CD4-positive, alpha-beta T cell treated with Interleukin-15 for 1 hour (primary cell): ENCODE measurements at regions not wholly inside any gene's neighbourhood (a gene's known extent, or its start where the extent isn't known, plus 50 kb on each side); places are given as distances from the start of the nearest gene placed in this dataset.
"Not testable (repeated sequence)": the region's sequence is repeated elsewhere in the genome, so short reads cannot be mapped to it uniquely, and the experiment has no call there.

Experiments used
- DNase-seq: peaks from one replicate; pipeline ENCODE4 v3.0.0-alpha.2; 2020

DNA sequence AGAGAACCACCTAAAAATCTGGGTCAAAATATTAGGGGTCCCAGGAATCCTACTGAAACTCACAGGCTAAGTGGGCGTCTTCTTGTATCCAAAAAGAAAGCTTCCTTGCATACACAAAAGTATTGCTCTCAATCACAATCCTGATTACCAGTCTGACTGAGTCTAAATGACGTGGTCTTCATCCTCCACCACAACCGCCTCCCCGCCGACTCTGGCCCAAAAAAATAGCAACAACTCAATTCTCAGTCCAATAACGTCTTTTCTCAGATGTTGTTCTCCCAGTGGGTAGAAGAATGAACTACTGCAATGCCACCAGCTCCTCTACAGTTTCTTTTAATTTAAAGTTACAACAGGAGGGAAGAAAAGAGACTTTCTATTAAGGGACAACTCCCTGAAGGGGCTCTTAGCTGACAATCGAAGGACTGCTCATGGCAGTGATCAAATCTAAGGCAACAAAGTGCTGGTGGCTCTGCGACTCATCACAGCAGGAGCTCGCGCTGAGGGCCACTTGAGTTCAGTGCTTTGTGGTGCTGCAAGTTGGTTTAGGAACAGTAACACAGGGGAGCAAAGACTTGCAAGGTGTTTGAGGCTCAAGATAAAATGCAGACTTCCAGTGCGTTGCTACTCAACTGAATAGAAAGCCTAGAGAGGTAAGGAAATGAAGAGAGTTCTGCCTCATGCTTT is 394.1 kb downstream of the BCAT1 start:
- no peak for DNase-seq

DNA sequence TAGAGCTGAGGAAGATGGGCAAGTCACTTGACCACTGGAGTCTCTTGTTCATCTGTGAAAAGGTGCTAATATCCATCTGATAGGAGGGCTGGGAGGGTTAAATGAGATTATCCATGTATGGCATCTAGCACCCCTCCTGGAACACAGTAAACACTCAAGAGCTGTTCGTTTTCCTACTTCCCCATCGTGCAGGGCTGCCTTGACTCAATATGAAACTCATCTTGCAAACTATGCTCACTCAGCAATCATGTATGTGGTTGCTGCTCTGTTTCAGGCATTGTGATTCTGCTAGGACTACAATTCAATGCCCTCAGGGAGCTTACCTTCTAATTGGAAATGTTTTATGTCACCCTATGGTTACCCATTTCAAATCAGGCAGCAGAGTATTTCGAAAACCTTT is 395.6 kb downstream of the BCAT1 start:
- DNase-seq = no peak

DNA sequence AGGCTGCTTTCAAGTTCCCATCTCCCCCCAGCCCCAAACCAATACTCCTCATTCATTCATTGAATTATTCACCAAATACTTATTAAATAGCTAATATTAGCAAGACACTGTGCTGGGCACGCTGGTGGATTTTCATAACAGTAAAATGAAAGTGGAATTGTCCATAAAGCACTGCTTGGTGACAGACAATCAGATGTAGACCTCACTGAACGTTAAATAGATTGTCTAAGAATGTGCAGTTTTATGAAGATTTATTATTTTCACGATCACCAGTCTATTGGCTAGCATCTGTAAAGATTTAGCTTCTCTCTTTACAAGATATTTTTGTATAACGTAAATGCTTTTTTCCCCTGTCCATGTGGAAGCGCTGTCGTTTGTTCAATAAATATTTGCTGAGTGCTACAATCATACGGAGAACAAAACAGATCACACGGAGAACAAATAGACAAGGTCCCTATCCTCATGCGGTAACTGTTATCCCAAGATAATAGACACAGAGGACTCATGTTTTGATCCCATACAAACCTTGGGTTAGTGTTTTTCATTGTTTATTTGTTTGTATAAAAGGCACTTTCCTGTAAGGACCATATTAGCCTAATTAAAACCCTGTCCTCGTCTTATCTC is 397.6 kb downstream of the BCAT1 start:
- DNase-seq = no peak

DNA sequence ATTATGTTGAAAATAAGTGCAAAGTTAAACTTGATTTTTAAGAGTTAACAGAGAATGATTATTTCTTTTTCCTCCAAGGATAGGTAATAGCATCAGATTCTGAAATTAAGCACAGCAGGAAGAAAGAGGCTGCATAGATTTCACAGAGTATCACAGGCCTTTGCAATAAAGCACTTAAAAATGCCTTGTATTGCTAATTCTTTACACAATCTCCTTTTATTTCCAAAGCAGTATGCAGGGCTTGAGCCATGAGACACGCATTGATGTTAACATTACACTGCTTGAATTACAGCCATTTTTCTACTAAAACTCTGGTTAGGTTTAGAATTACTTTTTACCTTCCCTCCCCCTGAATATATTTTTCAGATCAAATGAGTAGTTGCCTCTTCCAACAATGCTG is 398.3 kb downstream of the BCAT1 start:
- no peak for DNase-seq

DNA sequence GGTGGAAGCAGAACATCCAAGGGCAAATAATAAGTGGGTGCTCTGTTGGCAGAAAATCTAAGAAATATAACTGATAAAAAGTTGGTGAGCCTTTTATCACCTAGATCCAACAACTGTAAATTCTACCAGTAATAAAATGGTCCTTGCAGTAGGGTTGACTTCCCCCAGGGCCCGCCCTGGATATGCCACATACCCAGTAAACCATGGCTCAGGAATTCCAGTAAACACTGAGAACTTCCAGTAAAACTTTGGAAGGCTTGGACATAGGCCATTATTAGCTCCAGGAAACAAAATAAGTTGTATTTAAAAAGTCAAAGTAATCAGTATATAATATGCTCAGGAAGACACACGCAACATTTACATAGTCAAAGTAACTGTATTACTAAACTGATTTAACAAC is 402.2 kb downstream of the BCAT1 start:
- DNase-seq = no peak

DNA sequence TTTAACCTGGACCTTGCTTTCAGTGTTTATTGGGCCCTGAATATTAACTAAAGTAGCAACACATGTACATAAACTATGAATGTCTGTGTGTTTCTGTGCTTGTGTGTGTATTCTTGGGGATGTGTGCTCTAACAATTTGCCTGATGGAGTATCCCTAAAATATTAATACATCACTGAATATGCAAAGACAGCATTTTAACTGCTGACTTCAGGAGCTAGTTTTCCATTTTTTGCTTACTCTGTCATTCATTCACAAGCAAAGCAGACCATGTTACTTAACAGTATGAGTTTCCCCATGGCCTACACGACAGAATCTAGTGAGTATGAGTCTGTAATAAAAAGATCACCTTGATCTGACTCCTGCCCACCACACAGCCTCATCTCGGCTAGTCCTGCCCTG is 402.8 kb downstream of the BCAT1 start:
- no peak for DNase-seq

DNA sequence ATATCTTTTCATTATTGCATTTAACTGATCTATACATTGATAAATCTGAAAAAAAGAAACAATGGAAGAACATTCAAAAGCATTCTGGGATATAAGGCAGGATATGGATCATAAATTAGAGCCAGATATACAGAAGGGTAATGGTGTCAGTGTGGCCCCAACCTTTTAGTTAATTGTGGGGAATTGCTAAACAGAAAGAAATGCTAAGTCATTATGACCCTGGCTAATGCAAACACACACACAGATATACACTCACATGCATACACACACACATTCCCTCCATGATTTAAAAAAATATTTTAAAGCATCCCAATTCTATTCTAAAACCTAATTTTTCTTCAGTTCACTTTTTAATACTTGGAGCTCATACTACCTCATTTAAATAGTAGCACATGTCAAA is 404.5 kb downstream of the BCAT1 start:
- no peak for DNase-seq

DNA sequence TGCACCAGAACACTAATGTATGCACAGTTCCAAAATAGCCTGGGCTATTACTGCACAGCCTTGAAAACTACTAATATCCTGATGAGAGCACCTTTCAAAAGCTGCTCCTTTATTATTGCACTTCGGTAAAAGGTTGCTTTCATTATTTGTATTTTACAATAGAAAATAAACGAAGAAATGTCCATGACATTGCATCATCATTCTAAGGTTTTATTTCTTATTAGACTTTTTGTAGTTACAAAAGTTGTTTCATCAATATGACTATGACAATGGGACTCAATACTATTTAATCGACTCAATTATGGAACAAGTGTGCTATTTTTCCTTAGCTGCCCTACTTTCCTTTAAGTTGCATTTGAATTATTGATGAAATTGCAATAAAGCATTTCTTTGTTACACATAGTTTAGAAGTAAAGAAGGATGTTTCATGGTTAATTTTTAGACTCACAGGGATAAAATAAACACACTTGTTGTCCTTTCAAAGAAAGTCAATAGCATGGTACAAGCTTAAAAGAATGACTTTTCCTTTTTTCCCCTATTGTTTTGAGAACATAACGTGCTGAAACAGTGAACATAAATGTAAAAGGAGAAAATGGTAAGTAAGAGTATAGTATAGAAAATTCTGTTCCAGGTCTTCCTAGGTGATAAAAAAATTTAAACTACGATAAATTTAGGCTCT is 407.6 kb downstream of the BCAT1 start:
- DNase-seq = no peak

DNA sequence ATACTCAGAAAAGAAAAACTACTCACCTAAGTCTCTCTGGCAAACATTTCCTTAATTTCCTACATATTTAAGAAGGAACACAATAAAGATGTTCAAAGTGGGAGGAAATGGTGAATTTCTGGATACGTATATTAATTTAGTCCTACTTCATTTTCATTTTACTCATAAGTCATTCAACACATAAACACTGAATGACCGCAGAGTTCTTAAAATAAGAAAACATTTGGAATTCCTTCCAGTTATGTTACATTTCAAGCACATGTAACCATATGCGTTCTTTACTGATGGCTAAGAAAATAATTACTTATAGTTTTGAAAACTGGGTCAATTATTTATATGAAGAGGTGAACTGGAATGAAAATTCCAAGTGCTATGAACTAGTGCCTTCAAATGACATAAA is 409.3 kb downstream of the BCAT1 start:
- DNase-seq = no peak

DNA sequence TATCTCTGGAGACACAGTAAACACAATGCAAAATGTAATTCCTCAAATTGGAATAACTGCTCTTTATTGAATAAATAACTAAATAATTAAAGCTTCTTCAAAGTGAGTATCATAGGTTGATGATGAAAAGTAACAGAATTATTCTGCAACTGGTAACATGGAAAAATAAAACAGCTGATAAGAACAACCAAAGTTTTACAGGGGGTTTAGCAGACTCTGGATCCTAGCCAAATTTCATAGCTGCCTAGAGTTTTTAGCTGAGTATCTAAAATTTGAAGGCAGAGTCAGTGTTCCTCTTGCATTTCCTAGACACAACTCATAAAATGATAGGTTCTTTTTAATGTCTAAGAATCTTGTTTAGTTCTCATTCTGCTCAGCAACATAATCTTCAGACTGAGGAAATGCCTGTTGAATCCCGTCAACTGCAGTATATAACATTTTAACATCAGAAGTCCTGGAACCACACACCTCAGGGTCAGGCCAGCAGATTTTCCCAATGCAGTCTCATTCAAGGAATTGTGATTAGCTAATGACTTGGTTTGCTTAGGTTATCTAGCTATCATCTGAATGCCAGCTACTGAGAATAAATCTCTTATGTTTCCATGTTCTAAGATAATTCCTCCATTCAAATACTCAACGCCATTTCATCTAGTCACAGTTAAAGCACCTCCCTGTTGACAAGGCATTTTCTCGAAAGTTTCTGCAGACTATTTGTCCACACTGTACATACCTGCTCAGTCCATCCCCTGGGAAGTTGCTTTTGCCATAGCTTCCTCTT is 411.6 kb downstream of the BCAT1 start:
- no peak for DNase-seq

DNA sequence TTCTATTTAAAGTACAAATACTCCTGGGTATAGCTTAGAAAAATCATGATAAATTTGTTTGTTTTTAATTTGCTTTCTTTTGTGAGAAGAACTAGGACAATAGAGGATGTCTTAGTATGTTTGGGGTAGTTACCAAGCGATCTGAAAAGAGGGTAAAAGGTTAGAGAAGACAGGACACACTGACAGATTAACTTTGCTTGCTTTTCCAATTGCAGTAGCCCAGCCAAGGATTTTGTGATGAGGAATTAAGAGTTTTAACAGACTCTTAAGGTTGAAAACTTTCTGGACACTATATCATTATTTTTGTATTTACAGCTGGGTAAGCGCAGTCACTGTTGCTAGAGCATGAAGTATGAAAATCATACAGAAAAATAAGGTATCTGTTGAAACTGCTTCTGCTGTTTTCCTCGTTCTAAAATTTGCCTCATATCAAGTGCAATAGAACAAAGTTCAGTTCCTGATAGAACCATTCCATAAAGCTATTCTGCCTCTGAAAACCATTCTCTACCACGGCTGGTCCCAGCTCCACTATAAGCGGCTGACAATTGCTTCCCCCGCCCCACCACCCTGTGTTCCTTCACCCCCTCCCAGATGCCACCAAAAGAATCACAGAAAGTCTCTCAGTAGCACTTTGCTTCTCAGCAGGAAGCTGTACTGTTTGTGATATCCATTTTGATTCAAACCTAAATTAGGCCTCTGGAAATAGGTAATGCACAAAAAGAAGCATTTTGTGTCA is 413.4 kb downstream of the BCAT1 start:
- DNase-seq = no peak

DNA sequence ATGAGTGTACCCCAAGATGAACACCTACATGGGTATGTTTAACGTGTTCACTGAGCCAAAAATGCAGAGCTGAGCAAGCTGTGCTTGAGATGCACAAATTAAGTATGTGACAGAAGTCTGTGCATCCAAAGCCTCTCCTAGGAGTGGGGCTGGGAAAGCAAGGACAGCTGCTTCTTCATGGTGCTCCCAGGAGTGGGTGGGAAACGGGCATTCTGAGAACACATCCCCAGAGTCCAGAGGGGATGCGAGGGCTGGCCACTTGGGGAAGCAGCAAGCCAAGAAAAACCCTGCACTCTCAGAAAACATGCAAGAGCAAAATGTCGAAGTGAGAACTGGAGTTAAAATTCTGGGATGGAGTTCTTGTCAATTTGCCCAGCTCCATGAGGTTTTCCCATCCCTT is 414.3 kb downstream of the BCAT1 start:
- no peak for DNase-seq

DNA sequence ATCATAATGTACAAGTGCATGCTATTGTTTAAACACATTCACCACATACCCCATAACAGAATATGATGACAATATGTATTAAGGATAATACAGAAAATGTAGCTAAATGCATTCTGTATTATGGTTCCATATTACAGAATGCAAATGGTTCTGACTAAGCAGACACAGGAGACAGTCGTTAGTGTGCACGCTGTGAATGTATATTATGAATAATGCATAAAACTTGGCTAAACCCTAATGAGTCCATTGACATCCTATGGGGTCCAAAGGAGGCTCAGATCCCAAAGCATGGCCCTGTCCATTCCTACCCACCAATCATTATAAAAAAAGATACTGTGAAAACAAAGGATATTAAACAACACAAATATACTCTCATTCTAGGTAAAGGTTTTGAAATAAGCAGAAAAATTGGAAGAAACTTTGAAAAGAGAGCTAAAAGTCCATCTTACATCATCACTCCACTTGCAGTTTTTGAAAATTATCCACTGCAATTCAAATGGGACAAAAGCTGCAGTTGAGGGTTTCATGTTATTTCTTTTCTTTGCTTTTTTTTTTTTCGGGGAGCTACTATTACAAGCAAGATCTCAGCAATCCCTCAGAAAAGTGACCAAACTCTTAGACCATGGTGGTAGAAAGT is 415.1 kb downstream of the BCAT1 start:
- DNase-seq = no peak

DNA sequence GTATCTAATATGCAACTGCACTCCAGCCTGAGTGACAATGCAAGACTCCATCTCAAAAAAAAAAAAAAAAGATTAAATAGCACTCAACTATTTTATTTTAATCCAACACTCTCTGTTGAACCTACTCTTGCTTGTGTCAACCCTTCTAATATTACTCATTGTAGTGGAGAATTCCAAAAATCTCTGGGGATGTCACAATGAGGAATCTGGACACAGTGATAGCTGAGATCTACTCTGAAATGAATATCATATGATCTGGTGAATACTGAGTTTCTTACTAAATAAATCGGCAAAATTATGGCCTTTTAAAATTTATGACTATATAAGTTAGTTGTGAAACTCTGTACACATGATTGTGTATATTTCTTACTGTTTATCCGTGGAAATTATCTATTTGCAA is 418.2 kb downstream of the BCAT1 start:
- no peak for DNase-seq

DNA sequence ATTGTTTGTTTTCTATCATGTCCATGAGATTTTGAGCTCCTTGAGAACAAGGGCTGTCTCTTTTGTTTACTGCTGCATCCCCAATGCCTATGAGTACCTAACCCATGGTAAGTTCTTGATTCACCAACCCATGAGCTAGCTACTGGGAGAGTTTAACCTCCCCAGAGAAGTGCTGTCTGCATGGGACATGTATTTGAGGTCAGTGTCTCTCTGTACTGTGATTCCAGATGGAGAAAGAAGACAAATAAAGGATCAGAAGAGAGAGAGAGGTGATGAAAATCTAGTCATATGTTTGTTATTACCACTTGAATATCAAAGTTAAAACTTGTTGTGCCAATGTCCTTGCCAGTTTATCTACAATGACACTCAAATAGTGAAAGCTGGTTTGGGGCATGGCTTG is 421.8 kb downstream of the BCAT1 start:
- DNase-seq = no peak

DNA sequence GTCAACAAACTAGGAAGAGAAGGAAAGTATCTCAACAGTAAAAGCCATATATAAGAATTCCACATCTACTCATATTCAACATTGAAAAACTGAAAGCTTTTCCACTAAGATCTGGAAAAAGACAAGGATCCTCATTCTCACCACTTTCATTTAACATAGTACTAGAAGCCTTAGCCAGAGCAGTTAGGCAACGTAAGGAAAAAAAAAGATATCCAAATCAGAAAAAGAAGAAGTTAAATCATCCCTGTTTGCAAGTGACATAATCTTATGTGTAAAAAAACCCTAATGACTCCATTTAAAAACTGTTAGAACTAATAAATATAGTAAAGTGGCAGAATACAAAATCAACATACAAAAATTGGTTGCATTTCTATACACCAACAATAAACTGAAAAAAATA is 426.2 kb downstream of the BCAT1 start:
- no peak for DNase-seq

DNA sequence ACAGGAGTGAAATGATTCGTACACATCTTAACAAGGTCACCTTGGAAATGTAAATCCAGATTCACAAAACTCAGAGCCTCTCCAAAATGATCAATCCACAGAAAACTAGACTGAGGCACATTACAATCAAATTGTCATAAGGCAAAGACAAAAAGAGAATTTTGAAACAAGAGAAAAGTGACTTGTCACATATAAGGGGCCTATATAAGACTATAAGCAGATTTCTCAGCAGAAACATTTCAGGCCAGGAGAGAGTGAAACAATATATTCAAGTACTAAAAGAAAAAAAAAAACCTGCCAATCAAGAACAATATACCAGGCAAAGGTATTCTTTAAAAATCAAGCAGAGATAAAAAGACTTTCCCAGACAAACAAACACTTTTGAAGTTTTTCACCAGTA is 429.1 kb downstream of the BCAT1 start:
- DNase-seq = no peak

DNA sequence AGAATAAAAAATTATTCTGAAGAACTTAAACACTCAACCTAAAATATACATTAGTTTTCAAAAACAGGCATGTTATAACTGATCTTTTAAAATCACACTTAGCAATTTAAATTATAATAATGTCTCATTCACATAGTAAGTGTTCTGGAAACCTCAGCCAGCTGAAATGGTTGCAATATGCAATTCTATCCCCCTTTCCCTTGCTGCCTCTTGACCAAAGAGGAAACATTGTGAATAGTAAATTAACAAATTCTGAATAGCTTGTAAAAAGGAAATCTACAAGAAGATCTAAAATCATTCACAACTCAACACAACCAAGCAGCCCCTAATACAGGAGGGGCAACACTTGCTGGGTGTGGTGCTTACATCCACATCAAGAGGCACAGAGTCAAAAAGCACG is 431.9 kb downstream of the BCAT1 start:
- DNase-seq = no peak

DNA sequence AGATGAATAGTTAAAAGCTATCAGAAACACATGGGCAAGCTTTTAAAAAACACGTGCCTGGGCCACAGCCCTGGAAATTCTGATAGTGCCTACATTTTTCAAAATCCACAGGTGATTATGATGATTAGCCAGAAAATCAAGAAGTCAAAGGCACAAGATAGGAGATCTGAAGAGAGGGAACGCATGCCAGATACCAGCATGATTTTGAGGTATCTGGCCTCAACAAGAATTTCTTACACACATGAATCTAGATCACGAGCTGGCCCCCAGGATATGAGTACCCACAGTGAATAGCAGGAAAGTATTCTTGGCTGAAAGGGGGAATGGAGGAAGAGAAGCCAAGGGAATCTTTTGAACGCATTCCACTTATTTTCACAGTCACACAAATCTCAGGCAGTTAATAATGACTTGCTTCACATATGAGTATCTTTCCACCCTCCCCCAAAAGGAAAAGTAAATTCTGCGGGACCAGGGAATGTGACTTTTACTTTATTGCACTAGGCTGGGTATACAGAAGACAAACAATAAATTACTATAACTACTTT is 438.2 kb downstream of the BCAT1 start:
- DNase-seq = no peak

DNA sequence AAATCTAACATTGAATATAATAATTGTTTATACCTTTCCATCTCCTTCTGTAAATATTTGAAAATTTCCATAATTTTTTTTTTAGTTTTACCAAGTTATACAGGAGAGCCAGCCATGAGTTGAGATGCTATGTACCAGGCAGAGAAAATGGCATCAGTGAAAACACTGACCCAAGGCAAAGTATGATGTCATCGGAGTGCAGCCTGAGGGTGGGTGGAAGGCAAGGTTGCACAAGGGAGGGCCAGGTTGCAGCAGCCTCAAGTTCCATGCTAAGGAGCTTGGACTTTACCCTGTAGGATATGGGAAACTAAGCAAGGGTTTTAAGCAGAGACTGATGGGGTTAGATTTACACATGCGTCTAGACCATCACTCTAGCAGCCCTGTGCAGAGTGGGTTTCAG is 441.1 kb downstream of the BCAT1 start:
- no peak for DNase-seq

DNA sequence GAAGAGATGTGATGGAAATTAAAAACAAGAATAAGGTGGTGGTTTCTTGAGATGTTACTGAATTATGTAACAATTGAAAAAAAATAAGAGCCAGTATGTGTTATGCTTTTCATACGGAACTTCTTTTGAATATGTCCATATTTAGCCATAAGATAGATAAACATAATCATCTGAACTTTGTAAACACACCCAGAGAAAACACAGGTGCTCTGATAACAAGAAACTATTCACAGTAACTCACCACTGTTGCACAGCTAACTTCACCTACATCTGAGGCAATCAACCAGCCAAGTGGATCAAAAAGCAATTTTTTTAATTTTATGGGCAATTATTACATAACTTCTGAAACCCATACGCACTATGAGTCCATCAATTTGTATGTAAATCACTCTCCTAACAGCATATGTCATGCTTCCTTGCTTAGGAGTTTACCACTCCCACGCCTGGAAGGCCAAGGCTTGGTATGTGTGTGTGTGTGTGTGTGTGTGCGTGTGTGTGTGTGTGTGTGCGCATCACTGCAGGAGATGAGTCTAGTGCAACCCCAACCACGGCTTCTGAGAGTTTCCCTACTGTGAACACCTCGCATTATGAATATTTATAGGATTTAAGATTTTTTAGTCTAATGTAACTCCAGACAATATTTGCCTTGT is 443.4 kb downstream of the BCAT1 start:
- DNase-seq = no peak

DNA sequence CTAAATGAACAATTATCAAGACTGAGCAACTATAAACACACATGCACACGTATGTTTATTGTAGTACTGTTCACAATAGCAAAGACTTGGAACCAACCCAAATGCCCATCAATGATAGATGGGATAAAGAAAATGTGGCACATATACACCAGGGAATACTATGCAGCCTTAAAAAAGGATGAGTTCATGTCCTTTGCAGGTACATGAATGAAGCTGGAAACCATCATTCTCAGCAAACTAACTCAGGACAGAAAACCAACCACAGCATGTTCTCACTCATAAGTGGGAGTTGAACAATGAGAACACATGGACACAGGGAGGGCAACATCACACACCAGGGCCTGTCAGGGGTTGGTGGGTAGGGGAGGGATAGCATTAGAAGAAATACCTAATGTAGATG is 445.4 kb downstream of the BCAT1 start:
- DNase-seq = not testable (repeated sequence)
